Neuronal stem cell (in vitro differentiated cells): ENCODE measurements at regions not wholly inside any gene's neighbourhood (a gene's known extent, or its start where the extent isn't known, plus 50 kb on each side); places are given as distances from the start of the nearest gene placed in this dataset.

Experiments used
- DNase-seq: peaks from one replicate; pipeline ENCODE4 v3.0.0-alpha.2; 2013; ENCODE audit warnings: low spot score
- H2AFZ ChIP-seq: one replicate; pipeline ENCODE4 v1.6.1; 2013; ENCODE audit warnings: mild to moderate bottlenecking, low read length, inconsistent platforms
- H2AK5ac ChIP-seq: 2 replicates; pipeline ENCODE4 v1.6.1; 2013; ENCODE audit warnings: low read depth, mild to moderate bottlenecking, inconsistent platforms, low read length, moderate library complexity, mixed read lengths
- H2BK120ac ChIP-seq: 2 replicates; pipeline ENCODE4 v1.6.1; 2013; ENCODE audit warnings: low read depth, mild to moderate bottlenecking, inconsistent platforms, low read length, moderate library complexity, mixed read lengths
- H2BK12ac ChIP-seq: one replicate; pipeline ENCODE4 v1.6.1; 2013; ENCODE audit warnings: low read length, inconsistent platforms
- H2BK15ac ChIP-seq: 2 replicates; pipeline ENCODE4 v1.6.1; 2013; ENCODE audit warnings: mild to moderate bottlenecking, low read length, inconsistent platforms, mixed read lengths
- H2BK5ac ChIP-seq: one replicate; pipeline ENCODE4 v1.6.1; 2013; ENCODE audit warnings: inconsistent platforms, mild to moderate bottlenecking, low read length, moderate library complexity
- H3K14ac ChIP-seq: one replicate; pipeline ENCODE4 v1.6.1; 2013; ENCODE audit warnings: low read length, inconsistent platforms
- H3K18ac ChIP-seq: 2 replicates; pipeline ENCODE4 v1.6.1; 2013; ENCODE audit warnings: low read length, inconsistent platforms
- H3K23ac ChIP-seq: 2 replicates; pipeline ENCODE4 v1.6.1; 2013; ENCODE audit warnings: low read depth, mild to moderate bottlenecking, mixed read lengths, low read length, inconsistent platforms; ENCODE audit not compliant: poor library complexity
- H3K27ac ChIP-seq: replicated peaks from 3 replicates; pipeline ENCODE4 v1.5.1; 2013; ENCODE audit warnings: low read length, inconsistent platforms
- H3K27me3 ChIP-seq, 3 experiments: 2 replicates each; pipeline ENCODE4 v1.6.1; 2013; ENCODE audit warnings: low read length in 3 of 3, mild to moderate bottlenecking in 2 of 3, inconsistent platforms in 1 of 3, low read depth in 1 of 3, mixed read lengths in 1 of 3, moderate library complexity in 1 of 3; ENCODE audit not compliant: control insufficient read depth in 3 of 3, insufficient read depth in 3 of 3
- H3K36me3 ChIP-seq, 2 donors: replicated peaks in 1 of 2; 2 replicates each; pipeline ENCODE4 v1.6.1; 2013; ENCODE audit warnings: low read length in 2 of 2; ENCODE audit not compliant: control insufficient read depth in 2 of 2, insufficient read depth in 2 of 2
- H3K4ac ChIP-seq: 2 replicates; pipeline ENCODE4 v1.6.1; 2013; ENCODE audit warnings: inconsistent platforms, mild to moderate bottlenecking, low read length, moderate library complexity
- H3K4me1 ChIP-seq, 2 donors: 1 replicate in 1 of 2; 2 replicates in 1 of 2; pipeline ENCODE4 v1.6.1; 2013; ENCODE audit warnings: low read length in 2 of 2, low read depth in 1 of 2; ENCODE audit not compliant: control insufficient read depth in 2 of 2, insufficient read depth in 1 of 2
- H3K4me2 ChIP-seq: one replicate; pipeline ENCODE4 v1.6.1; 2013; ENCODE audit warnings: mild to moderate bottlenecking, low read length, inconsistent platforms; ENCODE audit not compliant: insufficient read depth, poor library complexity, severe bottlenecking
- H3K4me3 ChIP-seq, 2 donors: 2 replicates each; pipeline ENCODE4 v1.5.1; 2013; ENCODE audit warnings: low read length in 2 of 2, mild to moderate bottlenecking in 2 of 2, inconsistent platforms in 1 of 2, moderate library complexity in 1 of 2
- H3K79me1 ChIP-seq: one replicate; pipeline ENCODE4 v1.6.1; 2013; ENCODE audit warnings: low read depth, mild to moderate bottlenecking, inconsistent platforms, low read length, moderate library complexity
- H3K9ac ChIP-seq: one replicate; pipeline ENCODE4 v1.6.1; 2013; ENCODE audit warnings: mild to moderate bottlenecking, low read depth, low read length, inconsistent platforms; ENCODE audit not compliant: poor library complexity
- H3K9me3 ChIP-seq, 2 donors: replicated peaks in 1 of 2; 2 replicates each; pipeline versions ENCODE3 to v1.6.1; 2013; ENCODE audit warnings: low read length in 2 of 2, mild to moderate bottlenecking in 2 of 2, inconsistent platforms in 1 of 2, low read depth in 1 of 2, mixed read lengths in 1 of 2, moderate library complexity in 1 of 2; ENCODE audit not compliant: control insufficient read depth in 2 of 2, insufficient read depth in 1 of 2
- H4K8ac ChIP-seq: one replicate; pipeline ENCODE4 v1.6.1; 2013; ENCODE audit warnings: low read depth, mild to moderate bottlenecking, inconsistent platforms, low read length, moderate library complexity
- H4K91ac ChIP-seq: one replicate; pipeline ENCODE4 v1.6.1; 2013; ENCODE audit warnings: low read length, low read depth, mild to moderate bottlenecking, inconsistent platforms; ENCODE audit not compliant: poor library complexity
- WGBS, 2 donors: extraction: QIAGEN DNeasy Blood & Tissue Kit; methylation state at CpG; one replicate each; pipeline ENCODE4 v1.1.7; 2013; ENCODE audit warnings: missing lambda C conversion rate in 2 of 2, mixed read lengths in 1 of 2; ENCODE audit not compliant: insufficient read length in 2 of 2, insufficient replicate concordance in 1 of 2; ENCODE audit errors: extremely low coverage in 2 of 2; 5-methylcytosine and 5-hydroxymethylcytosine counted together

- Histone ChIP-seq H4K91ac (no peak overlapping the region), H3K9me3 (peaks cover 0 to 7% of the 10 kb centered on the region in 2 donors), H3K23ac (no peak overlapping the region), H2AK5ac (no peak overlapping the region), H3K4me1 (peaks cover 25 to 27% of the 10 kb centered on the region in 2 donors), H2BK5ac (no peak overlapping the region), H3K9ac (no peak overlapping the region), H3K18ac (no peak overlapping the region), H3K27ac (no peak overlapping the region), H2BK12ac (no peak overlapping the region), H3K4me2 (no peak overlapping the region), H4K8ac (no peak overlapping the region), H2BK120ac (no peak overlapping the region), H3K27me3 (no peaks in the 10 kb centered on the region), H2AFZ (no peak overlapping the region), H3K4me3 (no peak overlapping the region), H3K4ac (no peak overlapping the region), H2BK15ac (no peak overlapping the region), H3K36me3 (no peaks in the 10 kb centered on the region), H3K14ac (no peak overlapping the region), H3K79me1 (no peaks in the 10 kb centered on the region)
- no CpG with 5 or more reads among the region's 17 CpGs for WGBS, 2 donors
- DNase-seq = no peak
Measured at GRCh38 chr1:234924450-234925355, 203.9 kb downstream of the TOMM20 start.

- no peak for DNase-seq
- Histone ChIP-seq H2BK120ac (no peak overlapping the region), H3K27ac (no peak overlapping the region), H2AFZ (no peak overlapping the region), H3K4ac (no peak overlapping the region), H3K9ac (no peak overlapping the region), H2AK5ac (no peak overlapping the region), H3K23ac (no peak overlapping the region), H3K4me1 (peaks cover 28 to 37% of the 10 kb centered on the region in 2 donors), H3K36me3 (no peaks in the 10 kb centered on the region), H2BK15ac (no peak overlapping the region), H3K27me3 (no peaks in the 10 kb centered on the region), H3K18ac (peak overlapping the region; percentile 24), H3K9me3 (peaks cover 0 to 7% of the 10 kb centered on the region in 2 donors), H3K79me1 (no peaks in the 10 kb centered on the region), H3K4me3 (no peak overlapping the region), H2BK5ac (no peak overlapping the region), H4K8ac (no peak overlapping the region), H4K91ac (no peak overlapping the region), H3K4me2 (no peak overlapping the region), H2BK12ac (no peak overlapping the region), H3K14ac (no peak overlapping the region)
- WGBS, 2 donors = no CpG with 5 or more reads among the region's 5 CpGs
Measured at GRCh38 chr1:234923626-234924025, 205.0 kb downstream of the TOMM20 start.

GRCh38 chr1:234922987-234923386, 205.7 kb downstream of the TOMM20 start:
- Histone ChIP-seq H2BK15ac (no peak overlapping the region), H2BK5ac (no peak overlapping the region), H2AFZ (no peak overlapping the region), H2BK120ac (no peak overlapping the region), H3K79me1 (no peaks in the 10 kb centered on the region), H3K23ac (no peak overlapping the region), H3K4me1 (peaks cover 27 to 43% of the 10 kb centered on the region in 2 donors), H3K9me3 (peaks cover 0 to 7% of the 10 kb centered on the region in 2 donors), H3K4me2 (no peak overlapping the region), H4K91ac (no peak overlapping the region), H4K8ac (no peak overlapping the region), H3K36me3 (no peaks in the 10 kb centered on the region), H3K4ac (no peak overlapping the region), H2BK12ac (peak overlapping the region; percentile 18), H3K9ac (no peak overlapping the region), H3K18ac (no peak overlapping the region), H3K27me3 (no peaks in the 10 kb centered on the region), H3K14ac (no peak overlapping the region), H3K4me3 (no peak overlapping the region), H3K27ac (no peak overlapping the region), H2AK5ac (no peak overlapping the region)
- WGBS, 2 donors = no CpG with 5 or more reads among the region's 6 CpGs
- no peak for DNase-seq

- H3K14ac ChIP-seq = no peak overlapping the region
- no peak overlapping the region for H3K9ac ChIP-seq
- WGBS, 2 donors = no CpG with 5 or more reads among the region's 14 CpGs
- no peak overlapping the region for H2AFZ ChIP-seq
- H3K27me3 ChIP-seq = no peaks in the 10 kb centered on the region
- DNase-seq = no peak
- H3K4me2 ChIP-seq = no peak overlapping the region
- H3K23ac ChIP-seq = no peak overlapping the region
- no peak overlapping the region for H2AK5ac ChIP-seq
- no peaks in the 10 kb centered on the region for H3K36me3 ChIP-seq
- no peak overlapping the region for H2BK15ac ChIP-seq
- H3K4ac ChIP-seq = no peak overlapping the region
- no peak overlapping the region for H4K91ac ChIP-seq
- H3K79me1 ChIP-seq = no peaks in the 10 kb centered on the region
- no peak overlapping the region for H3K27ac ChIP-seq
- H2BK12ac ChIP-seq = no peak overlapping the region
- peaks cover 17 to 37% of the 10 kb centered on the region in 2 donors for H3K4me1 ChIP-seq
- H2BK120ac ChIP-seq = no peak overlapping the region
- no peak overlapping the region for H2BK5ac ChIP-seq
- H3K18ac ChIP-seq = no peak overlapping the region
- peaks cover 0 to 7% of the 10 kb centered on the region in 2 donors for H3K9me3 ChIP-seq
- no peak overlapping the region for H3K4me3 ChIP-seq
- H4K8ac ChIP-seq = no peak overlapping the region
Measured at GRCh38 chr1:234921266-234922062, 207.2 kb downstream of the TOMM20 start.
